Smooth muscle cell (in vitro differentiated cells): ENCODE measurements at regions not wholly inside any gene's neighbourhood (a gene's known extent, or its start where the extent isn't known, plus 50 kb on each side); places are given as distances from the start of the nearest gene placed in this dataset.

Experiments used
- DNase-seq: peaks from one replicate; lab custom pipeline; 2025; ENCODE audit not compliant: unreplicated experiment; lab: John Stamatoyannopoulos, UW
- H2AFZ ChIP-seq: fragments of 200-600 bp; sonication (generic); 2 replicates; pipeline ENCODE4 v1.6.0; 2016; ENCODE audit warnings: antibody characterized with exemption, low read depth, mild to moderate bottlenecking
- H3F3A ChIP-seq: fragments of 200-600 bp; sonication (generic); 2 replicates; pipeline ENCODE4 v1.6.0; 2017; ENCODE audit warnings: antibody characterized with exemption, low read depth
- H3K27ac ChIP-seq: fragments of 200-600 bp; sonication (generic); 2 replicates; pipeline ENCODE4 v1.5.1; 2016; ENCODE audit warnings: low read depth, mild to moderate bottlenecking
- H3K27me3 ChIP-seq: fragments of 200-600 bp; sonication (generic); 2 replicates; pipeline ENCODE4 v1.6.1; 2016; ENCODE audit warnings: low read depth, mild to moderate bottlenecking
- H3K36me3 ChIP-seq: fragments of 200-600 bp; sonication (generic); 2 replicates; pipeline ENCODE4 v1.5.1; 2016; ENCODE audit warnings: low read depth
- H3K4me1 ChIP-seq: fragments of 200-600 bp; sonication (generic); 2 replicates; pipeline ENCODE4 v1.5.1; 2016; ENCODE audit warnings: low read depth
- H3K4me2 ChIP-seq: fragments of 200-600 bp; sonication (generic); 2 replicates; pipeline ENCODE4 v1.6.0; 2016; ENCODE audit warnings: mild to moderate bottlenecking
- H3K4me3 ChIP-seq: fragments of 200-600 bp; sonication (generic); 2 replicates; pipeline ENCODE4 v1.5.1; 2016; ENCODE audit warnings: mild to moderate bottlenecking
- H3K79me2 ChIP-seq: fragments of 200-600 bp; sonication (generic); 2 replicates; pipeline ENCODE4 v1.6.0; 2016; ENCODE audit warnings: low read depth, mild to moderate bottlenecking
- H3K9ac ChIP-seq: fragments of 200-600 bp; sonication (generic); 2 replicates; pipeline ENCODE4 v1.6.0; 2016; ENCODE audit warnings: low read depth
- H3K9me3 ChIP-seq: fragments of 200-600 bp; sonication (generic); replicated peaks from 2 replicates; pipeline ENCODE4 v1.5.1; 2016; ENCODE audit warnings: low read depth
- H4K20me1 ChIP-seq: fragments of 200-600 bp; sonication (generic); 2 replicates; pipeline ENCODE4 v1.6.0; 2016; ENCODE audit warnings: low read depth
- WGBS: methylation state at CpG from one replicate; pipeline ENCODE4 v1.1.7; 2016; ENCODE audit warnings: low lambda C conversion rate; 5-methylcytosine and 5-hydroxymethylcytosine counted together
- TF ChIP-seq, protein P1 (sequence below): fragments of 200-600 bp; sonication (generic); IDR thresholded peaks from 2 replicates; pipeline ENCODE4 v1.5.1; 2017; ENCODE audit warnings: borderline replicate concordance, mild to moderate bottlenecking, antibody characterized with exemption; ENCODE audit not compliant: insufficient read depth, poor library complexity, severe bottlenecking

DNA sequence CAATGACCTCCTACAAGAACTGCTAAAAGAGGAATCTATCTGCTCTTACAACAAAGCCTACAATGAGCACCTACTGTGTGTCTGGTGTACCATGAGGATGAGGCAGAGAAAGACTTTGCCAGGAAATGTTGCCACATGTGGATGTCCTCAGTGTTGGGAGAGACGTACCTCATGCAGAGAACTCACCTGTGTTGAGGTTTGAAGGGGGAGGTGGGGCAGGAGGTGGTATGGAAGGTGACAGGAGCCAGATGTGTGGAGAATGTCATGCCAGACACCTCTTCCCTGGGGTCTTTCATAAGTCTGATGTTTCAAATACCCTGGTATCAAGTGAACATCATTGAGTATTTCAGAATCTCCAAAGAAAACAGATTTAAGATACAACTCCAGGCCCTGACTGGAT is 220.1 kb upstream of the RNF32 start:
- DNase-seq, result no peak
- no peak overlapping the region for H3K9ac ChIP-seq

DNA sequence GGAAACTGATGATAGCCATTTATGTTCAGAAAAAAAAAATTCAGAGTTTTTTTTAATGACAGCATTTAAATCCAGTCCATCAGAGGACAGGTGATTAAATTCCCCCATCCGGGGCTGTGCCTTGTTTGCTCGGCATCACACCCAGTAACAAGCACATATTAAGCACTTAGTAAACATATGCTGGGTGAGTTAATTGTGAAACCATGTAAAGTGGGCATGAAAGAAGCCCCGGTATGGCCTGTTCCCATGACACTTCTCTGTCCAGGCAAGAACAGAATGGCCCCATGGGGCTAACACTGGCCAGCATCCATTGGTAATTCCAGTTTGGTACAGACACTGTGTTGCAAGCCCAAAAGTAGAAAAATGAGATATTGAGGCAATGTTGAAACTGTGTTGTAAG is 220.8 kb upstream of the RNF32 start:
- no peak overlapping the region for H3K9ac ChIP-seq
- DNase-seq, result no peak
- no peaks in the 10 kb centered on the region for H3F3A ChIP-seq
- no peak overlapping the region for H3K4me2 ChIP-seq
- no peak overlapping the region for H3K4me3 ChIP-seq
- no peak overlapping the region for H3K27ac ChIP-seq
- no peaks in the 10 kb centered on the region for H3K9me3 ChIP-seq
- WGBS, result 87% methylated on average over 3 of the region's 3 CpGs
- no peak overlapping the region for H2AFZ ChIP-seq
- TF ChIP-seq, protein P1, sequence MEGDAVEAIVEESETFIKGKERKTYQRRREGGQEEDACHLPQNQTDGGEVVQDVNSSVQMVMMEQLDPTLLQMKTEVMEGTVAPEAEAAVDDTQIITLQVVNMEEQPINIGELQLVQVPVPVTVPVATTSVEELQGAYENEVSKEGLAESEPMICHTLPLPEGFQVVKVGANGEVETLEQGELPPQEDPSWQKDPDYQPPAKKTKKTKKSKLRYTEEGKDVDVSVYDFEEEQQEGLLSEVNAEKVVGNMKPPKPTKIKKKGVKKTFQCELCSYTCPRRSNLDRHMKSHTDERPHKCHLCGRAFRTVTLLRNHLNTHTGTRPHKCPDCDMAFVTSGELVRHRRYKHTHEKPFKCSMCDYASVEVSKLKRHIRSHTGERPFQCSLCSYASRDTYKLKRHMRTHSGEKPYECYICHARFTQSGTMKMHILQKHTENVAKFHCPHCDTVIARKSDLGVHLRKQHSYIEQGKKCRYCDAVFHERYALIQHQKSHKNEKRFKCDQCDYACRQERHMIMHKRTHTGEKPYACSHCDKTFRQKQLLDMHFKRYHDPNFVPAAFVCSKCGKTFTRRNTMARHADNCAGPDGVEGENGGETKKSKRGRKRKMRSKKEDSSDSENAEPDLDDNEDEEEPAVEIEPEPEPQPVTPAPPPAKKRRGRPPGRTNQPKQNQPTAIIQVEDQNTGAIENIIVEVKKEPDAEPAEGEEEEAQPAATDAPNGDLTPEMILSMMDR, result no peak
- no peaks in the 10 kb centered on the region for H3K79me2 ChIP-seq
- no peaks in the 10 kb centered on the region for H3K4me1 ChIP-seq
- H3K27me3 ChIP-seq, result no peaks in the 10 kb centered on the region
- H4K20me1 ChIP-seq, result no peaks in the 10 kb centered on the region
- no peaks in the 10 kb centered on the region for H3K36me3 ChIP-seq

More for the DNA sequence above, 220.1 kb upstream of the RNF32 start:
- H3K4me1 ChIP-seq, result no peaks in the 10 kb centered on the region
- no peaks in the 10 kb centered on the region for H3K9me3 ChIP-seq
- H3F3A ChIP-seq, result no peaks in the 10 kb centered on the region
- H3K4me2 ChIP-seq, result no peak overlapping the region
- no peaks in the 10 kb centered on the region for H4K20me1 ChIP-seq
- no peak overlapping the region for H2AFZ ChIP-seq
- TF ChIP-seq, protein P1, result no peak
- H3K27ac ChIP-seq, result no peak overlapping the region
- WGBS, result 94% methylated on average over 1 of the region's 1 CpG
- no peaks in the 10 kb centered on the region for H3K27me3 ChIP-seq
- H3K36me3 ChIP-seq, result no peaks in the 10 kb centered on the region
- no peak overlapping the region for H3K4me3 ChIP-seq
- H3K79me2 ChIP-seq, result no peaks in the 10 kb centered on the region

DNA sequence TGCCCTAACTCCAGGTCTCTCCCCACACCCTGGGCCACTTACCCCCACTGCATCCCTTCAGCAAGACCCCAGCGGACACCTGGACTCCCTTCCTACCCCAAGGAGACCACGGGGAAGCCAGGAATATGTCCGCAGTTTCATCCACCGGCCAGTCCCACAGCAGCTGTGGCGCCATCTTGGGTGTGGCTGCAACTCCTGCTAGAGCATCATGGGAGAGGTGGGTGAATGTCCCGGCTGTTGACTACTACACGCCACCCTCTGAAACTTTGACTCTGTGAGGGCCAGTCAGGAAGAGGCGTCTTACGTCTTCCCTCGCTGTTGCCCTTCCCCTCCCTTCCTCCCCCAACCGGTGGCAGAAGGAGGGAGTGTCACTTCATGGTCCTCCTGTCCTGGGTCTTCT is 238.3 kb upstream of the RNF32 start:
- TF ChIP-seq, protein P1, result no peak
- Histone ChIP-seq H3K79me2 (no peaks in the 10 kb centered on the region), H3K36me3 (no peaks in the 10 kb centered on the region), H3K4me2 (no peak overlapping the region), H3K4me1 (no peaks in the 10 kb centered on the region), H3K27me3 (no peaks in the 10 kb centered on the region), H3K9me3 (no peaks in the 10 kb centered on the region), H3K4me3 (no peak overlapping the region), H3F3A (no peaks in the 10 kb centered on the region), H2AFZ (no peak overlapping the region), H4K20me1 (no peaks in the 10 kb centered on the region), H3K9ac (no peak overlapping the region), H3K27ac (no peak overlapping the region)
- WGBS, result 95% methylated on average over 11 of the region's 11 CpGs
- no peak for DNase-seq

DNA sequence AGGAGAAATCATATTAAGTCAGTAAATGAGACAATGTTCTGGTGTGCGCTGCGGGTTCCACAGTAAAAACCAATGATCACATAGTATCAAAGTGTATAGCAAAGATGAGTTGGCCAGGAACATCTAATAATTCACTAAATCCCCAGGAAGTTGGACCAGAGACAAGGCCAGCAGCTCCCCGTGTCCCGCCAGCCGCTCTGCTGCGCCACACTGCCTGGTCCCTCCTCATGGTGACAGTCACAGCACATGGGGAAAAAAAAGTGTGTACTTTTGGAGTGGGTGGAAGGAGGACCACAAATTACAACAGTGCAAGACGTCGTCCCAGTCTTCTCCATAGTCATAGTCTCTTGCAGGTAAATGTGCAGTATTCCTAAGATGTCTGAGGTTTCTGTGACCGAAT is 239.0 kb upstream of the RNF32 start:
- Histone ChIP-seq H3K4me2 (no peak overlapping the region), H3F3A (no peaks in the 10 kb centered on the region), H3K27me3 (no peaks in the 10 kb centered on the region), H3K79me2 (no peaks in the 10 kb centered on the region), H4K20me1 (no peaks in the 10 kb centered on the region), H3K4me3 (no peak overlapping the region), H3K9me3 (no peaks in the 10 kb centered on the region), H3K4me1 (no peaks in the 10 kb centered on the region), H2AFZ (no peak overlapping the region), H3K36me3 (no peaks in the 10 kb centered on the region), H3K27ac (no peak overlapping the region), H3K9ac (no peak overlapping the region)
- TF ChIP-seq, protein P1, result no peak
- WGBS, result 94% methylated on average over 9 of the region's 9 CpGs
- DNase-seq, result no peak
